ENCODE measurements at regions not wholly inside any gene's neighbourhood (a gene's known extent, or its start where the extent isn't known, plus 50 kb on each side); places are given as distances from the start of the nearest gene placed in this dataset.

GRCh38 chr6:147821295-147821897 is 312.9 kb downstream of the SAMD5 start:
- no peak for DNase-seq (ENCODE audit: low spot score in 2 of 2, unreplicated experiment in 2 of 2)
- TF ChIP-seq, protein P1, sequence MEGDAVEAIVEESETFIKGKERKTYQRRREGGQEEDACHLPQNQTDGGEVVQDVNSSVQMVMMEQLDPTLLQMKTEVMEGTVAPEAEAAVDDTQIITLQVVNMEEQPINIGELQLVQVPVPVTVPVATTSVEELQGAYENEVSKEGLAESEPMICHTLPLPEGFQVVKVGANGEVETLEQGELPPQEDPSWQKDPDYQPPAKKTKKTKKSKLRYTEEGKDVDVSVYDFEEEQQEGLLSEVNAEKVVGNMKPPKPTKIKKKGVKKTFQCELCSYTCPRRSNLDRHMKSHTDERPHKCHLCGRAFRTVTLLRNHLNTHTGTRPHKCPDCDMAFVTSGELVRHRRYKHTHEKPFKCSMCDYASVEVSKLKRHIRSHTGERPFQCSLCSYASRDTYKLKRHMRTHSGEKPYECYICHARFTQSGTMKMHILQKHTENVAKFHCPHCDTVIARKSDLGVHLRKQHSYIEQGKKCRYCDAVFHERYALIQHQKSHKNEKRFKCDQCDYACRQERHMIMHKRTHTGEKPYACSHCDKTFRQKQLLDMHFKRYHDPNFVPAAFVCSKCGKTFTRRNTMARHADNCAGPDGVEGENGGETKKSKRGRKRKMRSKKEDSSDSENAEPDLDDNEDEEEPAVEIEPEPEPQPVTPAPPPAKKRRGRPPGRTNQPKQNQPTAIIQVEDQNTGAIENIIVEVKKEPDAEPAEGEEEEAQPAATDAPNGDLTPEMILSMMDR (IDR thresholded peaks at IDR 0.05; ENCODE audit: unreplicated experiment) = no peak
- Mint-ChIP-seq H3K27me3 (ENCODE audit: low read depth) (no peaks in the 10 kb centered on the region), H3K4me1 (peaks cover 2% of the 10 kb centered on the region), H3K9me3 (no peaks in the 10 kb centered on the region), H3K36me3 (no peaks in the 10 kb centered on the region), H3K27ac (no peak overlapping the region), H3K4me3 (no peak overlapping the region)

GRCh38 chr6:147823936-147824335 is 315.4 kb downstream of the SAMD5 start:
- no peak overlapping the region for H3K27ac Mint-ChIP-seq
- DNase-seq (ENCODE audit: low spot score in 2 of 2, unreplicated experiment in 2 of 2) = no peak
- no peaks in the 10 kb centered on the region for H3K36me3 Mint-ChIP-seq
- H3K9me3 Mint-ChIP-seq = no peaks in the 10 kb centered on the region
- H3K27me3 Mint-ChIP-seq (ENCODE audit: low read depth) = no peaks in the 10 kb centered on the region
- H3K4me3 Mint-ChIP-seq = no peak overlapping the region
- peaks cover 2% of the 10 kb centered on the region for H3K4me1 Mint-ChIP-seq
- TF ChIP-seq, protein P1 (IDR thresholded peaks at IDR 0.05; ENCODE audit: unreplicated experiment) = no peak

DNA sequence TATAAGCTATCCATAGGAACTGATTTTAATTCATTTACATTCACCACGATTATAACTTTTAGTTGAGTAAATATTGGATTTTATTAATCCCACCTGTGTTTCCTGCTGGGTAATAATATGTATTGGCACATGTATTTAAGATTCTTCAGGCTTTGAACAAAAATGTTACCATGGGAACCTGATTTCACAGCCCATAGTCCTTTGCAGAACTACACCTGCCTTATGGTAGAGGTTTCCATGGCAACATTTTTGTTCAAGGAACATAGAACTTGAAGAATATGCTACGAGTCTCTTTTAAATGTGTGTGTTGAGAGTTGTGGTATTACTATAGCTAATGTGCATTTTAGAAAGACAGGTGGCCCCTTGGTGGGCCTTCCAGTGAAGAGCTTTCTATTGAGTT is 317.4 kb downstream of the SAMD5 start:
- DNase-seq (ENCODE audit: low spot score in 2 of 2, unreplicated experiment in 2 of 2) = no peak
- TF ChIP-seq, protein P1 (IDR thresholded peaks at IDR 0.05; ENCODE audit: unreplicated experiment) = no peak
- Mint-ChIP-seq H3K9me3 (no peaks in the 10 kb centered on the region), H3K4me1 (peaks cover 2% of the 10 kb centered on the region), H3K27ac (no peak overlapping the region), H3K36me3 (no peaks in the 10 kb centered on the region), H3K4me3 (no peak overlapping the region), H3K27me3 (ENCODE audit: low read depth) (no peaks in the 10 kb centered on the region)

GRCh38 chr6:147826698-147827097 is 318.2 kb downstream of the SAMD5 start:
- Mint-ChIP-seq H3K4me3 (no peak overlapping the region), H3K9me3 (no peaks in the 10 kb centered on the region), H3K36me3 (no peaks in the 10 kb centered on the region), H3K27ac (no peak overlapping the region), H3K27me3 (ENCODE audit: low read depth) (no peaks in the 10 kb centered on the region), H3K4me1 (peaks cover 2% of the 10 kb centered on the region)
- TF ChIP-seq, protein P1 (IDR thresholded peaks at IDR 0.05; ENCODE audit: unreplicated experiment) = no peak
- DNase-seq (ENCODE audit: low spot score in 2 of 2, unreplicated experiment in 2 of 2) = no peak

- no peak for DNase-seq (ENCODE audit: low spot score in 2 of 2, unreplicated experiment in 2 of 2)
- Mint-ChIP-seq H3K9me3 (no peaks in the 10 kb centered on the region), H3K27me3 (ENCODE audit: low read depth) (no peaks in the 10 kb centered on the region), H3K4me3 (no peak overlapping the region), H3K4me1 (peaks cover 5% of the 10 kb centered on the region), H3K36me3 (no peaks in the 10 kb centered on the region), H3K27ac (no peak overlapping the region)
- TF ChIP-seq, protein P1 (IDR thresholded peaks at IDR 0.05; ENCODE audit: unreplicated experiment) = no peak
These were observed 320.9 kb downstream of the SAMD5 start for GRCh38 chr6:147829418-147829817.

- TF ChIP-seq, protein P1 (IDR thresholded peaks at IDR 0.05; ENCODE audit: unreplicated experiment) = no peak
- no peak overlapping the region for H3K27ac Mint-ChIP-seq
These were observed 321.3 kb downstream of the SAMD5 start for GRCh38 chr6:147829835-147830234.

More at GRCh38 chr6:147829835-147830234, 321.3 kb downstream of the SAMD5 start:
- Mint-ChIP-seq H3K9me3 (no peaks in the 10 kb centered on the region), H3K27me3 (ENCODE audit: low read depth) (no peaks in the 10 kb centered on the region), H3K36me3 (no peaks in the 10 kb centered on the region), H3K4me3 (no peak overlapping the region), H3K4me1 (peaks cover 5% of the 10 kb centered on the region)
- no peak for DNase-seq (ENCODE audit: low spot score in 2 of 2, unreplicated experiment in 2 of 2)

Measured in mesothelial cell of epicardium (in vitro differentiated cells).